RCC 7860 (cell line): ENCODE measurements at regions not wholly inside any gene's neighbourhood (a gene's known extent, or its start where the extent isn't known, plus 50 kb on each side); places are given as distances from the start of the nearest gene placed in this dataset.
A peak's percentile ranks its signal among the peaks of the same experiment; 100 is the strongest.

Source experiments
- DNase-seq: peaks from one replicate; pipeline ENCODE4 v3.0.0-alpha.2; 2015; ENCODE audit warnings: low spot score
- FAIRE-seq: peaks from 2 replicates; lab custom pipeline; 2012; peaks lifted over from hg19 to GRCh38; lab: Jason Lieb, UNC

DNA sequence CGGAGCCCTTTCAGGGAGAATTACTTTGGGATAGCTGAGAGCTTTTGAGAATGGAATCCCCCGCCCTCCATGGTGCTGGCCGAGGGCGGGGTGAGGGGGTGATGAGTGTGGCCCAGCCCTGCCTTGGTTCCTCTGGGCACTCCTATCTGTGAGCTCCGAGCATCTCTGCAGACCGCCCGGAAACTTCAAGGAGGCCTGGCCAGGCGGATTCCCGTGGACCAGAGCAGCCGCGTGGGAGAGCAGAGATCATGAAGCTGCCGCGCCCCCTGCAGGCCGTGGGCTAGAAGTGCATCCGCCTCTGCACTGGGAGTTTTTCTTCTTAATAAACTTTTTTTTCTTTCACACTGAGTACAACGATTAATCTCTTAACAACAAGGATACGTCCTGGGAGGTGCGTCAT is 392.9 kb upstream of the EEF2KMT start:
- FAIRE-seq (no peak), DNase-seq (peak; percentile 16)

DNA sequence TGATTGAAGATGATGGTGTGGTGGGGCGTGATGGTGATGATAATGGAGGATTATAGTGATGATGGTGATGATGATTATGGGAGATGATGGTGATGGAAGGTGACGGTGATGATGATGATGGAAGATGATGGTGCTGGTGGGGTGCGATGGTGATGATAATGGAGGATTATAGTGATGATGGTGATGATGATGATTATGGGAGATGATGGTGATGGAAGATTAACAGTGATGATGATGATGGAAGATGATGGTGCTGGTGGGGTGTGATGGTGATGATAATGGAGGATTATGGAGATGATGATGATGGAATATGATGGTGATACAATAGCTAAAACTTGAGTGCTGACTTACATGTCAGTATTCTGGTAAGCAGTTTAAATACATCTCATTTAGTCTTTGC is 391.0 kb upstream of the EEF2KMT start:
- FAIRE-seq: no peak
- DNase-seq: no peak

DNA sequence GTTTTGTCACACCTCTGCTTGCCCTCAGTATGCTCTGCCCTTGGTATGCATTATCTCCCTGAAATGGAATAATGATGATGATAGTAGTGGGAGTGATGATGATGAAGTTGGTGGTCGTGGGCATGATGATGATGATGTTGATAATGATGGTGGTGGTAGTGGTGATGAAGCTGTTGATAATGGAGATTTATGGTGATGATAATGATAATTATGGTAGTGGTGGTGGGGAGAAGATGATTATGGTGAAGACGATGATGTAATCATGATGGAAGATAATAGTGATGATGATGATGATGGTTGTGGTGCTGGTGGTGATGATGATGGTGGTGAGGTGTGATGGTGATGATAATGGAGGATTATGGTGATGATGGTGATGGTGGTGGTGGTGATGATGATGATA is 390.1 kb upstream of the EEF2KMT start:
- no peak for FAIRE-seq
- DNase-seq: no peak

DNA sequence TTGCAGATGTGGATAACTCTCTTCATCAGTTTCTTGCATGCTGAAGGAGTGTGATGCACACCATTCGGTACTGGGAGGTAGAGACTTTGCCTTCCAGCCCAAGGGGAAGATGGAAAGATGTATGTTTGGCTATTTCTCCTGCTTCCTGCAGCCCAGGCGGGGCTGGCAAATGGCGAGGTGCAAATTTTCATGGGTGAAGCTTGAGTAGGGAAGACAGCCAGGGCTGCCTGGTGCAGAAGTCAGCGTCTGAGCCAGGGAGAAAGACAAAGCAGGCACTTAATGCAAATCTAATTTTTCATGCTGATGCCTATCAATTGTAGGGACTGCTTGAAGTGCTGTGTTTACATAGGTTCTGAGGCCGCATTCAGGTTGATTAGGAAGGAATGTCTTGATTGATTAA is 384.7 kb upstream of the EEF2KMT start:
- no peak for FAIRE-seq

DNA sequence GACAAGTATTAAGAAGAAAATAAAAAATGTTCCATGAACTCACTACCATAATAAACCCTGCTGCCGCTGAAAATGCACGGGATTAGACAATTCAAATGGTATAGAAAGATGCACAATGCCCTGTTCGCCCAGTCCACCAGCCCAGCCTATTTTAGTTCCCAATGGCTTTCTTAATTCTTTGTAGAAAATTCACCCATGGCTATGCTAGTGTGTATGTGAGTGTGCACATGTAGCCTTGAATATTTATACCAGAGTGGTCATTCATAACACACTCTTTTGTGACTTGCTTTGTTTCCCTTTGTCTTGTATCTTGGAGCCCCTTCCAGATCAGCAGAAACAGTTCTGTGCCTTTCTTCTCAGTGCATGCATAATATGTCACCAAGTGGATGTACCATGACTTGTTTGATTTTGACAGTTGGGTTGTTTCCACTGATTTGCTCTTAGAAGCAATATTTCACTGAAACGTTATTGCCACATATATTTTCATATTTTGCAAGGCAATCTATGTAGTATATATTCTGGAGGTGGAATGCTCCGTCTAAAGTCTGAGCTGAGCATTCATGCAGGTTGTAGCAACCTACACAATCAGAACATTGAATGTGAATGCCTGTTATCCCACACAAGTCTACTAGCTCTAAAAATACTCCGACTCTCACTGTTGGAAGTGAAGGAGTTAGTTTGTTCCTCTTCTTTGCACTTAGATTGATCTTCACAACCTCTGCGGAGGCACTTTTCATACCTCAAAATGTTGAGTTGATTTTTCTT is 383.0 kb upstream of the EEF2KMT start:
- no peak for DNase-seq
- FAIRE-seq: no peak

More for the DNA sequence above, 384.7 kb upstream of the EEF2KMT start:
- DNase-seq: no peak

DNA sequence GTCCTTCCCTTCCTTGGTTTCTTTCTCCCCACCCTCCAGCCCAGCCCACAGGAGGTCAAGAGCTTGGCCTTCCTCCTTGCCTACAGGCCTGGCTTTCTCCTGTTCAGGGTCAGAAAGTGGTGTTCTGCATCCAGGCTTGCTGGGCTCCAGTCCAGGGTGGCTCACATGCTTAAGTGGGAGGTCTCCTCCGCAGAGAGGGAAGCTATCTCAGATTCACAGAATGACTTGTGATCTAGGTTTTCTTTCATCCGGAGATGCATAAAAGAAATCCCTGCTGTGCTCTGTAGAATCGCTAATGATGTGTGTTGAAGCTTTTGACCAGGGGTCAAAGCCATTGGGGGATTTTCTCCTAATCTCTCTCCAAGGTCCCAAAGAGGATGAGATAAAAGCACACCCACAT is 382.3 kb upstream of the EEF2KMT start:
- FAIRE-seq (no peak), DNase-seq (no peak)

DNA sequence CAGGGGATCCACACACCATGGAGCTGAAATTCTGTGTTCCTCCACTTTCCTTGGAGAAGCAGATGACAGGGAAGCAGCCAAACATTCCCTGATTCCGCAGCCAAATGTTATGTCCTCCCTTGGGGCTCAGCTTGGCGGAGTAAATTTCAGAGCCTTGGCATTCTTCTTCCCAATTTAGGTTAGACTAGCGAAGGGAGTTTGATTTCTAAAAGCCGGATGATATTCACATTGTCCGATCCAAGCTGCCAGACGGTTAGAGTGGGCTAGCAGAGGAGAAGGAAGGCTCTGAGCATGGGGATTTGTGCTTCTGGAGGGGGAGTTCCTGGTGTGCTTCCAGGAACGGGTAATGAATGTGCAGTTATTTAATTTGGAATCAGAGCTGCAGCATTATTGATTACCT is 380.4 kb upstream of the EEF2KMT start:
- FAIRE-seq: no peak
- no peak for DNase-seq

DNA sequence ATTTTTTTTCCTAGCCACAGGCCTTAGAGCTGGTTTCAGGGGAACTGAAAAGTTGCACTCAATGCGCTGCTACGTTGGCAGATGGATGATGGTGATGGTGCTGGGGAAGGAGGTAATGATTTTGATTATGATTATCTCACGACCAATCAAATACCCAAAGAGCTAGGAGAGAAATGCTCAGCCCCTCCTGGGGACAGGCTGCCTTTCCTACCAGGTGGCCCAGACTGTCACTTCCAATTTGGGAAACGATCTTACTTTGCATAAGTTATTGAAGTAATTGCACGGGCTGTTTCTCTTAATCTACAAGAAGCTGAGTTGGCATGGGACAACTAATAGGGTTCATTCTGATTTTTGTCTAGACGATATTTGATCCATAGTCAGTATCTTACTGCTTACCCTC is 379.7 kb upstream of the EEF2KMT start:
- FAIRE-seq (no peak), DNase-seq (no peak)

DNA sequence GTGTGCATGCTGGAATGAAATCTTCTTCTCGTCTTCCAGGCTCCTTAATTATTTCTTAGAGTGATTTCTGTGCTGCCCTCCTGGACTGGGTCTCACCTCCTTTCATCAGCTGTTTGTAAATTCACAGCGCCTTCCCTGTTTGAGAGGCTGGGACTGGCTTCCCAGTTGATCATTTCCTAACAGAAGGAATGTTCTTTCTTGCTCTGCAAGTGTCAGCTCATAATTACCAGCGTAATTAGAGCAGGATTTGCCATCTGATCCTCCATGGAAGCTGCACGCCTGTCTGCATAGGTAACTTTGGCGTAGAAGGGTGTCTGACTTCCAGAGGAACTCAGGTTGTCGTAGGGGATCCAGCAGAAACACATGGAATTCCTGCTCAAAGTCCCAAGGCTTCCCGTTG is 375.0 kb upstream of the EEF2KMT start:
- FAIRE-seq (no peak), DNase-seq (no peak)

DNA sequence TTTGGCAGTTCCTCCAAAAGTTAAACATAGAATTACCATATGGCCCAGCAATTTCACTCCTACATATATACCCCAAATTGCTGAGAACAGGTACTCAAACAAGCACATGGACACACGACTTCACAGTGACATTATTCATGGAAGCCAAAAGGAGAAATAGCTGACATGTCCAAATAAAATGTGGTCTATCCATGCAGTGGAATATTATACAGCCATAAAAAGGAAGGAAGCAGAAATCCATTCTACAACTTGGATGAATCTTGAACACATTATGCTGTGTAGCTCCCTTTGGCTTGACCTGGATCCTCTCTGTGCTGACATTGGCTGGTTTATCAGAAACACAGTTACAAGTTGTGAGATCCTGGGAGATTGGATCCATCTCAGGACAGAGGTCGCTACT is 370.9 kb upstream of the EEF2KMT start:
- FAIRE-seq (no peak), DNase-seq (no peak)

DNA sequence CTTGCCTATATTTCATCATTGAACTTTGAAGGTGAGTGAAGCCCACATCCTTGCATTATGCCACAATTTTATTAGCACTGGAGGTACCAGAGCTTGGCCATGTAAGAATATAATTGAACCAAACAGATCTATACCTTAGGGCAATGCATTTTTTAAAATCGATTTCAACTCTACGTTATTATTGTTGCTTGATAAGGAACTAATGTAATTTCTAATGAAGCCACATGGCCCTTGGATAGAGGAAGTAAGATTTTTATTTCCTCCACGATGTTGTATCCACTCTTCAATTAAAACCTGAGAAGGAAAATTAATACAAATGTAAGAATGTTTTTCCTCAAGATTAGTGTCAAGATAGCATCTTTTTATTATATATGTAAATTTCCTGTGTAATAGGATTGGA is 370.0 kb upstream of the EEF2KMT start:
- DNase-seq: no peak
- no peak for FAIRE-seq

DNA sequence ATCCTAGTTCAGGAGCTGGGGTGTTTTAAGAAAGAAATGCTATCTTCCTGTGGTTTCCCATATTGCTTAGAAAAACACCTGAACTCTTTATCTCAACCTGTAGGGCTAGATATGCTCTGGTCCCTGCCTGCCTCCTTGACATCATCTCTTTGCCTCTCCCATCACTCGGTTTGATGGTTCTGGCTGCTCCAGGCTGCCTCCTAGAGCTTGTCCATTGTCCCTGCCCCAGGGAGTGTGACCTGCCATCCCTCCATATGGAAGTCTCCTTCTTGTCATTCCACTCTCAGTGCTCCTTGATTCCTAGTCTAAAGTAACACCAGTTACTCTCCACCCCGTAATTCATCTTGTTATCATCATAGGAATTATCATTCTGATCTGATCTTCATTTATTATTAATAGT is 369.0 kb upstream of the EEF2KMT start:
- FAIRE-seq: no peak
- no peak for DNase-seq

DNA sequence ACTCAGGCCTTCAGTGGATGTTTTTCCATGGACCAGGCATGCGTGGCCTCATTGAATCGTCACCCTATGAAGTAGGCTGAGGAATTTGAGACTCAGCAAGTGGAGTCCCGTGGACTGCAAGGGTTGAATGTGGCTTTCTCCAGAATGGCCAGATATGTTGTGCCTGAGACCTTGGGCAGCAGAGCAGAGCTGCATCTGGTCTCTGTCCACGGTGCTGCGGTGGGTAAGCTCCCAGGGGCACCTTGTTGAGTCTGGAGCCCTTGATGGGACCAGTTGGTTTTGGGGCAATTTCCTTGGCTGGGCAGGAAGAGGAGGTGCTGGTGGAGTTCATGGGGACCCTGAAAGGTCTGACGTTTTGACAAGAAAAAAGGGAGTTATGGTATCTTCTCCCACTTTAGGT is 368.1 kb upstream of the EEF2KMT start:
- no peak for FAIRE-seq
- no peak for DNase-seq

DNA sequence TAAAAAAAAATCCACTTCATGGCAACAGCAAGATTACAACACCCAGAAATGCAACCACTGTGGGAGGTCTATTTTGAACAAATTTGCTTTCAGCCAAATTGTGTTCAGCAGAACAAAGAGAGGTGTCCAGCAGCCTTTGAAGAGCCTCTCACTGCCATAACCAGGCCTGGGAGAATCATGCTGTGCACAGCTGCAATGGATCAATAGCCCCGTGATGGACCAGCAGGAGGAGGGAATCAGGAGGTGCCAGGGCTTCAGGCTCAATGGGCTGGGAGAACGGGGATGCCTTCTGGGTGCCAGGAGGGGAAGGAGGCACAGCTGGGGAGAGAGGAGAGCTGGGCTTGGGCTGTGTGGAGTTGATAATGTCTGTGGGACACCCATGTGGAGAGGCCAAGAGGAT is 366.2 kb upstream of the EEF2KMT start:
- no peak for FAIRE-seq

DNA sequence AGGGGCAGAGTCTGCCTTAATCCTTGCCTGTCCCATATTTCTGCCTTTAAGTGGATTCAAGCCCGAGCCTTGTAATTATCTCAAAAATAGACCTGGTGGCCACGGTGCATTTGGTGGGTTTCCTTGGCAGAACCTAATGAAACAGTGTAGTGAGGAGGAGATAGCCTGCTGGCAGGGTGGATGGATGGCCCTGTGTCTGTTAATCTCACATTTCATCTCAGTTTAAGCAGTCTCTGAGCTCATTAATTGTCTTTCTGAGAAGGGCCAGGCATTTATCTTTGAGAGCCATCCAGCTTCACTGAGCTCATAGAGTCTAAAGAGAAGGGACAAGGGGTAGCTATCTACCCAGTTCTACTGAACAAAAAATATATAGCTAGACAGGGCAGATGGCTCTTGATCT is 364.0 kb upstream of the EEF2KMT start:
- FAIRE-seq: no peak
- no peak for DNase-seq

More for the DNA sequence above, 366.2 kb upstream of the EEF2KMT start:
- no peak for DNase-seq

DNA sequence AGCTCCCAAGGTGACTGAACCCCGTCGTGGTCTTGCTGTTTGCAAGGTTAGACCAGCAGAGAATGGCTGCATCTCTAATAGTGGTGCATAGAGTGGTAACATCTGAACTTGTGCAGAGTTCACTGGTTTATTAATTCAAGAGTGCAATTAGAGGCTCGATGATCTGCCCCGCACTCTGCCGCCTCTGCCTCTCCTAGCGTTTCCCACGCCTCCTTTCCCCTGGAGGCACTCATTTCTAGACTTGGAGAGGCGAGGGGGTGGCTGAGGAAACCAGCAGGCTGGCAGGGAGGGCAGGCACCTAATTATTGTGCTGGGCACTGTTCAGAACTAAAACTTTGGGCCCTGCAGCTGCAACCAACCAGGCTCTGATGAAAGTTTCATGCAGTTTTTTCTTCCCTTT is 363.5 kb upstream of the EEF2KMT start:
- DNase-seq (no peak), FAIRE-seq (no peak)

DNA sequence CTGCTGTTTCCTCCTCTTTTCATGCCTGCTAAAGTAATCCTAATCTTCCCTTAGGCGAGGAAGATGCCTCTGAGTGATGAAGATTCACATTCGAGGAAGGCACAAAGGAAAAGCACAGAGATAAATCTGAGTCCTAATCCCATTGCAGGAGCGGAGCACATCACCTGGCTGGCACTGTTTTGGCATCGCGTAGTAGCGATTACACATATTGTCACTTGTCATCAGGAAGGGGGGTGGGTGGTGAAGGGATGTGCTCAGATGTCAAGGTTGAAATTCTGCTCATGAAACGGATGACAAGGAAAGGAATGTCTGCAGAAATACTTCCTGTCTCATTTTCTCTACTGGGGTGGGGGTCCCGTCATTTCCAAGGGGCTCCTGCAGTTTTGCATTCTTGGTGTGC is 363.1 kb upstream of the EEF2KMT start:
- DNase-seq (no peak), FAIRE-seq (no peak)

DNA sequence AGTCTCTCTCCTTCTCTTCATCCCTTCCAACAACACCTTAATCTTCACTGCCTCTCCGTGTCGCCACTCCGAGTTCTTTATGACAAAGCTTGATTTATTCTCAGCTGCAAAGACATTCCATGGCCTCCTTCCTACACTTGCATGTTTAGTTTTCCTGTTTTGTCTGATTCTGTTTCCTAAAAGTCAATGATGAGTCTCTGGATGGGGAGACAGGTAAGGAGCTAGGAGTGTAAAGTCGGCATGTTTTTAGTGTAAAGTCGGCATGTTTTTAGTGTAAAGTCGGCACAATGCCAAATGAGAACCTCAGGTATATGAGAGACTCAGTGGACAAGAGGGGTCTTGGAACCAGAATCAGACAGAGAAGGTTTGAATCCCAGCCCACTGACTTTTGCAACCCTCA is 362.3 kb upstream of the EEF2KMT start:
- FAIRE-seq: no peak

DNA sequence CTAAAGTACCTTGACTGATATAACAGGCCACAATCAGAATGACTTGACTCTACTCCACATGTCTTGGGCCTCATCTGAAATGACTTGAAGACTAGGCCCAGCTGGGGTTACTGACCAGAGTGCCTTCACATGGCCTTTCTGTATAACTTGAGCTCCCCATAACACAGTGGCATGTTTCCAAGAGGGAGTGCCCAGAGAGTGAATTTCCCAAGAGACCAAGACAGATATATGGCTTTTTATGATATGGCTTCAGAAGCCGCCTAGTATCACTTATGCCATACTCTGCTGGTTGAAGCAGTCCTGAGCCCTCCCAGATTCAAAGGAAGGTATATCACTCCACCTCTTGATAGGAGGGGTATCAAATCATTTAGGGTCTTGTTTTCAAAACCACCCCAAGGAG is 357.5 kb upstream of the EEF2KMT start:
- FAIRE-seq (no peak), DNase-seq (no peak)

More for the DNA sequence above, 362.3 kb upstream of the EEF2KMT start:
- DNase-seq: no peak

DNA sequence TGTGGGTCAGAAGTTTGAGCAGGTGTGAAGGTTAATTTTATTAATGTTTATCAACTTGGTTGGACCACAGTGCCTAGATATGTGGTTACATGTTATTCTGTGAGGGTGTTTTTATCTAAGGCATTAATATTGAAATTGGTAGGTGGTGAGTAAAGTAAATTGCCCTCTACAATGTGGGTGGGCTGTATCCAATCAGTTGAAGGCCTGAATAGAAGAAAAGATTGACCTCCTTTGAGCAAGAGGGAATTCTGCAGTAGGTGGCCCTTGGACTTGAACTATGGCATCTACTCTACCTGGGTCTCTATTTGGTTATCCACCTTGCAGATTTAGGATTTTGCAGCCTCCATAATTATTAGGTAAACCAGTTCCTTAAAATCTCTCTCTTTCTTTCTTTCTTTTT is 356.8 kb upstream of the EEF2KMT start:
- FAIRE-seq: no peak
- DNase-seq: no peak

DNA sequence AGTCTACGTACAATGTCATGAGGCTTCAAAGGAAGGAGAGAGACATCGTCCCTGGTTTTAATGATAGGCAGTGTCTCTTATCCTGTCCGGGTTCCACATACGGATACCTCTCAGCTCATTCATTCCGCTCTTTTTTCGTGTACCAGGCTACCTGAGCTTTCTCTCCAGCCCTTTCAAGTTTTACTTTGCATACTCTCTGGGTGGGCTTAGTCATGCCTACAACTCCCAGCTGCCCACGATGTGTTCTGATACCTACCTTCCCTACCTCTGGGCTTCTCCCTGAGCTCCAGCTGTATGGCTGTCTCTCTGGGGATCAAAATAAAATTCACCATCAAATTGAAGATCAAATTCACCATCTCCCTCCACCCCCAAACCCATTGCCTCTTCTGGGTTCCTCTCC is 354.0 kb upstream of the EEF2KMT start:
- DNase-seq (no peak), FAIRE-seq (no peak)

DNA sequence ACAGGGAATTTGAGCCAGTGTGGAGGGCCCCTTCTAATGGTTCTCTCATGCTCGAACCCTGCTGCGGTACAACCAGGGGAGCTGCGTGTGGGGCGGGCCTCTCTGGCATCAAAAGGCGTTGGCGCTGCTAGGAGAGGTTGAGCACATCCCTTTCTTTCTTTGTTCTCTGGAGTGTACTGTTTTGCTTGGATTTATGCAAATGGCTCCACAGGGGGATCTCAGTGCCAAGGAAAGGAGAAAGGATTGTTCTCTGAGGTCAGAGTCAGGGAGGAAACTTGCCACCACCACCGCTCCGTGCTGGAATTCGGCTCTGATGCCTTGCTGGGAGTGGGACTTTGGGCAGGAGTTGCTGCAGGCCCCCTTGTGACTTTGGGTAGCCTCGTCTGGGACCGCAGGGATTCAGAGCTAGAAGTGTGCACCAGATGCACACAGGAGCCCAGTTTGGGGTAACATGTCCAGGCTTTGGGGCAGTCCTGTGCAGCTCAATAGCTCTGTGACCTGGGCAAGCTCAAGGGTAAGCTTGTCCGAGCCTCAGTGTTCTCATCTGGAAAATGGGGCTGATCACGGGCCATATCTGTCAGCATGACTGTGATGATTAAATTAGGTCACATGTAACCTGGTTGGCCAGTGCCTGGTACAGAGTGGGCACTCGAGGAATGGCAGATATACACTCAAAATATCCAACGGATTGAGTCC is 353.0 kb upstream of the EEF2KMT start:
- FAIRE-seq (no peak), DNase-seq (no peak)

DNA sequence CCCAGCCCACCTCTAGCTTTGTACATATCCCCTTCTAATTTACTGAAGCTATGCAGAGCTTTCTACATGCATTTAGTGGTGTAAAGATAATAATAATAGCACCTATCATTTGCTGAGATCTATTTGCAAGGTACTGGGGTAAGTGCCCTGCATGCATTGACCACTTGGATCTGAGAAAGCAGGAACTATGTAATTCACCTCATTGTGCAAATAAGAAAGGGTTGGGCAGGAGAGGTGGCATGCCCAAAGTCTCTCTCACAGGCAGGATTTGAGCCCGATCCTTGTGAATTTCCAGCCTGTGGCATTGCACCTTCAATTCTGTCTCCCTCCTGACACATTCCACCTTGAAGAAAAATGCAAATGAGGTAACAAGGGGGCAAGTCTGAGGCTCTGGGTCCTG is 352.3 kb upstream of the EEF2KMT start:
- no peak for FAIRE-seq
- DNase-seq: no peak
